ENCODE measurements at regions not wholly inside any gene's neighbourhood (a gene's known extent, or its start where the extent isn't known, plus 50 kb on each side); places are given as distances from the start of the nearest gene placed in this dataset.

DNA sequence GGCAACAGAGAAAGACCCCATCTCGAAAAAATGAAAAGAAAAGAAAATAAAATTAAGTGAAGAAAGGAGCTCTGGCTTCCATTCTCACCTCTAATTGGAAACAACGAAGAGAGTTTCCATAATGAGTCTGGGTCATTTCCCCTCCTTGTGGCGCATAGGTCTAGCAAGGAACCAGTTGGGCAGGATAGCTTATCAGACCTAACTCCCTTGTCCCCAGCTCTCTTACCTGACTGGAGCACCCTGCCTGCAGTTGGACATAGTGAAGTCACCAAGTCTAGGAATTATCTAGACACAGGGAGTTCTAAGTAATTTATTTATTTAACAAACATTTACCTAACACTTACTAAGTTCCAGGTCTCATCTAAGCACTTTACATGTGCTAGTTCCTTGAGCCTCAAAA is 63.0 kb upstream of the RAB4A start:
- H3K27ac ChIP-seq (ENCODE audit: low read depth in 1 of 2, low read length in 2 of 2), result no peak overlapping the region
- H3K9me3 ChIP-seq (ENCODE audit: control insufficient read depth in 4 of 4, low read length in 3 of 4), result no peaks in the 10 kb centered on the region
- no peaks in the 10 kb centered on the region for H3K36me3 ChIP-seq (ENCODE audit: control insufficient read depth in 4 of 4, insufficient read depth in 3 of 4, low read depth in 1 of 4, low read length in 3 of 4)
- no peak for DNase-seq (ENCODE audit: low spot score)
- H3K27me3 ChIP-seq (ENCODE audit: control insufficient read depth in 4 of 4, insufficient read depth in 4 of 4, low read length in 3 of 4), result no peaks in the 10 kb centered on the region
- 83% methylated on average over 3 of the region's 3 CpGs for WGBS
- H3K4me3 ChIP-seq (ENCODE audit: low read depth in 1 of 3, low read length in 3 of 3), result no peak overlapping the region
- TF ChIP-seq, protein P1, sequence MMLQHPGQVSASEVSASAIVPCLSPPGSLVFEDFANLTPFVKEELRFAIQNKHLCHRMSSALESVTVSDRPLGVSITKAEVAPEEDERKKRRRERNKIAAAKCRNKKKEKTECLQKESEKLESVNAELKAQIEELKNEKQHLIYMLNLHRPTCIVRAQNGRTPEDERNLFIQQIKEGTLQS (IDR thresholded peaks at IDR 0.05), result no peak
- TF ChIP-seq, protein P2, sequence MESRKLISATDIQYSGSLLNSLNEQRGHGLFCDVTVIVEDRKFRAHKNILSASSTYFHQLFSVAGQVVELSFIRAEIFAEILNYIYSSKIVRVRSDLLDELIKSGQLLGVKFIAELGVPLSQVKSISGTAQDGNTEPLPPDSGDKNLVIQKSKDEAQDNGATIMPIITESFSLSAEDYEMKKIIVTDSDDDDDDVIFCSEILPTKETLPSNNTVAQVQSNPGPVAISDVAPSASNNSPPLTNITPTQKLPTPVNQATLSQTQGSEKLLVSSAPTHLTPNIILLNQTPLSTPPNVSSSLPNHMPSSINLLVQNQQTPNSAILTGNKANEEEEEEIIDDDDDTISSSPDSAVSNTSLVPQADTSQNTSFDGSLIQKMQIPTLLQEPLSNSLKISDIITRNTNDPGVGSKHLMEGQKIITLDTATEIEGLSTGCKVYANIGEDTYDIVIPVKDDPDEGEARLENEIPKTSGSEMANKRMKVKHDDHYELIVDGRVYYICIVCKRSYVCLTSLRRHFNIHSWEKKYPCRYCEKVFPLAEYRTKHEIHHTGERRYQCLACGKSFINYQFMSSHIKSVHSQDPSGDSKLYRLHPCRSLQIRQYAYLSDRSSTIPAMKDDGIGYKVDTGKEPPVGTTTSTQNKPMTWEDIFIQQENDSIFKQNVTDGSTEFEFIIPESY (IDR thresholded peaks at IDR 0.05), result no peak
- TF ChIP-seq CTCF (IDR thresholded peaks at IDR 0.05; ENCODE audit: low read depth, low read length, missing input control) (no peak), FOXA1 (IDR thresholded peaks at IDR 0.05) (no peak), HNF4G (IDR thresholded peaks at IDR 0.05) (no peak), GABPA (IDR thresholded peaks at IDR 0.05 in 1 of 2, conservative IDR thresholded peaks at IDR 0.05 in 1 of 2) (no peak), HNF4A (conservative IDR thresholded peaks at IDR 0.05) (no peak)
- TF ChIP-seq, protein P3, sequence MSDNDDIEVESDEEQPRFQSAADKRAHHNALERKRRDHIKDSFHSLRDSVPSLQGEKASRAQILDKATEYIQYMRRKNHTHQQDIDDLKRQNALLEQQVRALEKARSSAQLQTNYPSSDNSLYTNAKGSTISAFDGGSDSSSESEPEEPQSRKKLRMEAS (IDR thresholded peaks at IDR 0.05), result no peak
- no peak overlapping the region for H3K9ac ChIP-seq (ENCODE audit: low read depth in 1 of 2, low read length in 2 of 2)
- H3K4me1 ChIP-seq (ENCODE audit: control insufficient read depth in 4 of 4, insufficient read depth in 4 of 4, low read length in 3 of 4), result no peaks in the 10 kb centered on the region

- Histone ChIP-seq H3K27ac (ENCODE audit: low read depth in 1 of 2, low read length in 2 of 2) (no peak overlapping the region), H3K36me3 (ENCODE audit: control insufficient read depth in 4 of 4, insufficient read depth in 3 of 4, low read depth in 1 of 4, low read length in 3 of 4) (no peaks in the 10 kb centered on the region), H3K4me3 (ENCODE audit: low read depth in 1 of 3, low read length in 3 of 3) (no peak overlapping the region), H3K9me3 (ENCODE audit: control insufficient read depth in 4 of 4, low read length in 3 of 4) (no peaks in the 10 kb centered on the region), H3K4me1 (ENCODE audit: control insufficient read depth in 4 of 4, insufficient read depth in 4 of 4, low read length in 3 of 4) (no peaks in the 10 kb centered on the region), H3K9ac (ENCODE audit: low read depth in 1 of 2, low read length in 2 of 2) (no peak overlapping the region), H3K27me3 (ENCODE audit: control insufficient read depth in 4 of 4, insufficient read depth in 4 of 4, low read length in 3 of 4) (no peaks in the 10 kb centered on the region)
- WGBS, result 91% methylated on average over 3 of the region's 3 CpGs
- no peak for TF ChIP-seq RAD21 (IDR thresholded peaks at IDR 0.05)
- TF ChIP-seq CTCF (IDR thresholded peaks at IDR 0.05; ENCODE audit: low read depth, low read length, missing input control), result no peak
- no peak for TF ChIP-seq JUND (IDR thresholded peaks at IDR 0.05)
- TF ChIP-seq, protein P2 (IDR thresholded peaks at IDR 0.05), result no peak
- TF ChIP-seq, protein P4, sequence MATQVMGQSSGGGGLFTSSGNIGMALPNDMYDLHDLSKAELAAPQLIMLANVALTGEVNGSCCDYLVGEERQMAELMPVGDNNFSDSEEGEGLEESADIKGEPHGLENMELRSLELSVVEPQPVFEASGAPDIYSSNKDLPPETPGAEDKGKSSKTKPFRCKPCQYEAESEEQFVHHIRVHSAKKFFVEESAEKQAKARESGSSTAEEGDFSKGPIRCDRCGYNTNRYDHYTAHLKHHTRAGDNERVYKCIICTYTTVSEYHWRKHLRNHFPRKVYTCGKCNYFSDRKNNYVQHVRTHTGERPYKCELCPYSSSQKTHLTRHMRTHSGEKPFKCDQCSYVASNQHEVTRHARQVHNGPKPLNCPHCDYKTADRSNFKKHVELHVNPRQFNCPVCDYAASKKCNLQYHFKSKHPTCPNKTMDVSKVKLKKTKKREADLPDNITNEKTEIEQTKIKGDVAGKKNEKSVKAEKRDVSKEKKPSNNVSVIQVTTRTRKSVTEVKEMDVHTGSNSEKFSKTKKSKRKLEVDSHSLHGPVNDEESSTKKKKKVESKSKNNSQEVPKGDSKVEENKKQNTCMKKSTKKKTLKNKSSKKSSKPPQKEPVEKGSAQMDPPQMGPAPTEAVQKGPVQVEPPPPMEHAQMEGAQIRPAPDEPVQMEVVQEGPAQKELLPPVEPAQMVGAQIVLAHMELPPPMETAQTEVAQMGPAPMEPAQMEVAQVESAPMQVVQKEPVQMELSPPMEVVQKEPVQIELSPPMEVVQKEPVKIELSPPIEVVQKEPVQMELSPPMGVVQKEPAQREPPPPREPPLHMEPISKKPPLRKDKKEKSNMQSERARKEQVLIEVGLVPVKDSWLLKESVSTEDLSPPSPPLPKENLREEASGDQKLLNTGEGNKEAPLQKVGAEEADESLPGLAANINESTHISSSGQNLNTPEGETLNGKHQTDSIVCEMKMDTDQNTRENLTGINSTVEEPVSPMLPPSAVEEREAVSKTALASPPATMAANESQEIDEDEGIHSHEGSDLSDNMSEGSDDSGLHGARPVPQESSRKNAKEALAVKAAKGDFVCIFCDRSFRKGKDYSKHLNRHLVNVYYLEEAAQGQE (IDR thresholded peaks at IDR 0.05), result no peak
- no peak for TF ChIP-seq HNF4G (IDR thresholded peaks at IDR 0.05)
- TF ChIP-seq EGR1 (IDR thresholded peaks at IDR 0.05; ENCODE audit: low read depth in 2 of 2), result no peak
- no peak for DNase-seq (ENCODE audit: low spot score)
These were observed 62.4 kb upstream of the RAB4A start for GRCh38 chr1:229208481-229208880.

Measured in liver (tissue), 8 donors.